HepG2 (cell line): ENCODE measurements at regions not wholly inside any gene's neighbourhood (a gene's known extent, or its start where the extent isn't known, plus 50 kb on each side); places are given as distances from the start of the nearest gene placed in this dataset.

Source experiments
- ATAC-seq: fragments of 200-7000 bp; cut with Tn5 transposase; 3 replicates; pipeline ENCODE4 v1.9.1; 2020; ENCODE audit warnings: mild to moderate bottlenecking, moderate library complexity
- BruUV-seq: library from RNA; stranded (reverse); fragments of 400-500 nt; replicated peaks from 2 replicates; lab custom pipeline; 2021; lab: Mats Ljungman, UMichigan
- CTCF ChIA-PET: fragments of 300-600 bp; formaldehyde crosslinking; extraction: SDS; loops from one replicate; lab custom pipeline; 2021; ENCODE audit warnings: low total read pairs, inconsistent platforms, low intra/inter-chr PET ratio; lab: Yijun Ruan, JAX
- POLR2A ChIA-PET: fragments of 350-600 bp; sonication (Branson Sonifier 250); formaldehyde crosslinking; loops from one replicate; lab custom pipeline; 2020; ENCODE audit warnings: antibody characterized with exemption, inconsistent platforms; lab: Yijun Ruan, JAX
- DNase-seq: peaks from one replicate; pipeline ENCODE4 v3.0.0-alpha.2; 2015; ENCODE audit warnings: low spot score
- FAIRE-seq: peaks from 3 replicates; lab custom pipeline; 2011; peaks lifted over from hg19 to GRCh38; lab: Jason Lieb, UNC
- H2AFZ ChIP-seq: one replicate; pipeline ENCODE4 v1.6.1; 2011; ENCODE audit warnings: low read length, inconsistent platforms
- H3K27ac ChIP-seq: fragments of 300-600 bp; 3 replicates; pipeline ENCODE4 v1.8.0; 2011; ENCODE audit warnings: mixed run types, mild to moderate bottlenecking, mixed read lengths, low read length, inconsistent platforms; ENCODE audit not compliant: insufficient read depth; ENCODE audit errors: extremely low read length
- H3K27me3 ChIP-seq, 2 experiments: fragments of 200-600 bp in 1 of 2; 2 replicates in 1 of 2; 3 replicates in 1 of 2; pipeline versions ENCODE4 v1.6.0 to v1.8.0; 2011; ENCODE audit warnings: low read length in 2 of 2, mild to moderate bottlenecking in 2 of 2, moderate library complexity in 2 of 2, inconsistent platforms in 1 of 2; ENCODE audit not compliant: insufficient read depth in 2 of 2, control insufficient read depth in 1 of 2
- H3K36me3 ChIP-seq, 2 experiments: fragments of 200-600 bp in 1 of 2; replicated peaks in 1 of 2; 2 replicates in 1 of 2; 3 replicates in 1 of 2; pipeline versions ENCODE4 v1.5.1 to v1.8.0; 2011; ENCODE audit warnings: low read length in 2 of 2, inconsistent platforms in 1 of 2; ENCODE audit not compliant: insufficient read depth in 2 of 2, control insufficient read depth in 1 of 2
- H3K4me1 ChIP-seq: 2 replicates; pipeline ENCODE4 v1.5.1; 2012; ENCODE audit warnings: low read length, inconsistent platforms; ENCODE audit not compliant: insufficient read depth
- H3K4me2 ChIP-seq: 2 replicates; pipeline ENCODE4 v1.6.0; 2011; ENCODE audit warnings: low read depth, low read length, inconsistent platforms
- H3K4me3 ChIP-seq, 3 experiments: fragments of 200-600 bp in 1 of 3; sonication (generic), shearing (Covaris generic) in 1 of 3; replicated peaks in 1 of 3; 2 replicates each; pipeline ENCODE4 v1.5.1; 2011 to 2016; ENCODE audit warnings: low read length in 3 of 3, inconsistent platforms in 2 of 3, low read depth in 2 of 3, mild to moderate bottlenecking in 2 of 3, control low read depth in 1 of 3, mixed read lengths in 1 of 3; ENCODE audit not compliant: insufficient read depth in 1 of 3
- H3K79me2 ChIP-seq: one replicate; pipeline ENCODE4 v1.6.1; 2011; ENCODE audit warnings: low read length, inconsistent platforms; ENCODE audit not compliant: insufficient read depth
- H3K9ac ChIP-seq: 2 replicates; pipeline ENCODE4 v1.6.0; 2011; ENCODE audit warnings: mild to moderate bottlenecking, low read depth, low read length, inconsistent platforms; ENCODE audit not compliant: insufficient read depth
- H3K9me3 ChIP-seq: 2 replicates; pipeline ENCODE4 v1.5.1; 2012; ENCODE audit warnings: mild to moderate bottlenecking, low read length
- H4K20me1 ChIP-seq: 2 replicates; pipeline ENCODE4 v1.6.0; 2011; ENCODE audit warnings: inconsistent platforms, mild to moderate bottlenecking, low read length, moderate library complexity; ENCODE audit not compliant: insufficient read depth
- AKAP8 ChIP-seq: sonication (generic); formaldehyde crosslinking; IDR thresholded peaks from 2 replicates; pipeline ENCODE4 v1.5.1; 2020; ENCODE audit warnings: mild to moderate bottlenecking, missing genetic modification reagents
- HMG20B ChIP-seq: conservative IDR thresholded peaks from 2 replicates; pipeline ENCODE4 v1.6.1; 2016; ENCODE audit warnings: missing genetic modification reagents, missing compliant biosample characterization
- ISX ChIP-seq: sonication (generic); formaldehyde crosslinking; conservative IDR thresholded peaks from 2 replicates; pipeline ENCODE4 v1.5.0; 2020; ENCODE audit warnings: missing genetic modification reagents
- NFE2 ChIP-seq: sonication (generic); formaldehyde crosslinking; IDR thresholded peaks from 2 replicates; pipeline ENCODE4 v1.4.0; 2020; ENCODE audit warnings: missing genetic modification reagents
- NFE2L2 ChIP-seq: fragments of 150-350 bp; IDR thresholded peaks from 2 replicates; pipeline ENCODE4 v1.6.1; 2014; ENCODE audit warnings: low read length
- SP4 ChIP-seq: sonication (generic); formaldehyde crosslinking; IDR thresholded peaks from 2 replicates; pipeline ENCODE4 v1.8.1; 2023; ENCODE audit warnings: mild to moderate bottlenecking, missing genetic modification reagents
- TBX3 ChIP-seq: fragments of 450-650 bp; IDR thresholded peaks from 2 replicates; pipeline ENCODE4 v1.6.1; 2017; ENCODE audit warnings: antibody characterized with exemption, mild to moderate bottlenecking, inconsistent platforms, borderline replicate concordance
- ZNF253 ChIP-seq: sonication (generic); formaldehyde crosslinking; IDR thresholded peaks from 2 replicates; pipeline ENCODE4 v1.8.0; 2022; ENCODE audit warnings: mild to moderate bottlenecking, missing genetic modification reagents, borderline replicate concordance
- ZNF326 ChIP-seq: sonication (generic); formaldehyde crosslinking; IDR thresholded peaks from 2 replicates; pipeline ENCODE4 v1.4.0; 2020; ENCODE audit warnings: missing genetic modification reagents, borderline replicate concordance
- ZNF441 ChIP-seq: sonication (generic); formaldehyde crosslinking; IDR thresholded peaks from 2 replicates; pipeline ENCODE4 v1.7.0; 2021; ENCODE audit warnings: missing genetic modification reagents, borderline replicate concordance
- WGBS: methylation state at CpG from one replicate; pipeline ENCODE4 v1.1.6; 2017; ENCODE audit warnings: low lambda C conversion rate; 5-methylcytosine and 5-hydroxymethylcytosine counted together
- in situ Hi-C: cut with HindIII; loops from 2 replicates; pipeline ENCODE4 v1.10.0; 2017; ENCODE audit warnings: low pct_unique_long_range_greater_than_20kb; ENCODE audit not compliant: extremely low pct_ligation_motif_present
- intact Hi-C: fragments of 100-400 bp; cut with micrococcal nuclease; formaldehyde crosslinking; loops from one replicate; pipeline ENCODE4 v1.10.0; 2022; ENCODE audit not compliant: unreplicated experiment

DNA sequence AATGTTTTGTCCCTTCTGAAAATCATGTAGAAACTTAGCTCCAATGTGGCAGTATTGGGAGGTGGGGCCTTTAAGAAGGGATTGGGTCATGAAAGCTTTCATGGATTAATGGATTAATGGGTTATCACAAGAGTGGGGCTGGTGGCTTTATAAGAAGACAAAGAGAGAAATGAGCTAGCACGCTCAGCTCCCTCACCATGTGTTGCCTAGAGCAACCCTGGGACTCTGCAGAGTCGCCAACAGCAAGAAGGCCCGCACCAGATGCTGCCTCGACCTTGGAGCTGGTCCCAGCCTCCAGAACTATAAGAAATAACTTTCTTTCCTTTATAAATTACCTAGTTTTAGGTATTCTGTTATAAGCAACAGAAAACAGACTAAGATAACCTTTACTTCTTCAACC lies 74.9 kb upstream of the HECW1 start:
- WGBS = 0% methylated on average over 4 of the region's 4 CpGs
- no peak for ATAC-seq

DNA sequence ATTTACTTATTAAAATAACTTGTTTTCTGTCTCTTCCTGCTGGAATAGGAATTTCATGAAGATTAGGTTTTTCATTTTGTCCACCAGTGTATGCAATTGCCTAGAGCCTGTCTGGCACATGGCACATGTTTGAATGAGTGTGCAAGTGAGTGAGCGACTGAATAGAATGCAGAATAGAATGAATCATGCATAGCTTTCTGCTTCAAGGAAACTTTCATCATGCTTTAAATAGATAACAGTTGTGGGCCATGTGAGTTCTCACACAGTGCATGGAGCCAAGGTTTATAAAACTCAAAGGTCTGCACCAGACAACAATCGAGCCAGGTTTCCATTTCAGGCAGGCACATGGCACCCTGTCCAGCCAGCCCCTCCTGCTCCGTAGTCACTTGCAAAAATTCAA lies 74.2 kb upstream of the HECW1 start:
- intact Hi-C loops (no loop called here), in situ Hi-C loops (no loop called here)
- FAIRE-seq (no peak), ATAC-seq (no peak), DNase-seq (no peak)
- POLR2A ChIA-PET = no interaction called here
- Histone ChIP-seq H2AFZ (no peak overlapping the region), H3K79me2 (no peaks in the 10 kb centered on the region), H3K4me3 (no peak overlapping the region), H3K4me2 (no peak overlapping the region), H3K27ac (no peak overlapping the region), H3K9me3 (no peaks in the 10 kb centered on the region), H3K36me3 (no peaks in the 10 kb centered on the region), H4K20me1 (no peaks in the 10 kb centered on the region), H3K9ac (no peak overlapping the region), H3K27me3 (0 out of 5 replicates have a peak, but pooled peaks cover 0 to 1% of the 10 kb centered on the region in 2 experiments), H3K4me1 (no peaks in the 10 kb centered on the region)
- no peak for TF ChIP-seq TBX3
- no peak for TF ChIP-seq AKAP8
- no peak for TF ChIP-seq ZNF441 (CRISPR knock-in tag)
- TF ChIP-seq ZNF253 (CRISPR knock-in tag) = no peak
- TF ChIP-seq NFE2L2 = no peak
- no peak for TF ChIP-seq NFE2 (CRISPR knock-in tag)
- no peak for TF ChIP-seq ZNF326
- no peak for TF ChIP-seq ISX (CRISPR knock-in tag)
- CTCF ChIA-PET = no interaction called here
- BruUV-seq = no TSS peak
- WGBS = 9% methylated on average over 3 of the region's 3 CpGs

More for the DNA sequence above, 74.9 kb upstream of the HECW1 start:
- in situ Hi-C loops = no loop called here
- TF ChIP-seq HMG20B (CRISPR knock-in tag) (no peak), SP4 (CRISPR knock-in tag) (no peak)
- Histone ChIP-seq H3K9ac (no peak overlapping the region), H2AFZ (no peak overlapping the region), H3K36me3 (no peaks in the 10 kb centered on the region), H4K20me1 (no peaks in the 10 kb centered on the region), H3K4me3 (no peak overlapping the region), H3K9me3 (no peaks in the 10 kb centered on the region), H3K79me2 (no peaks in the 10 kb centered on the region), H3K27ac (no peak overlapping the region), H3K4me1 (no peaks in the 10 kb centered on the region), H3K27me3 (0 out of 5 replicates have a peak, but pooled peaks cover 0 to under 1% of the 10 kb centered on the region in 2 experiments), H3K4me2 (no peak overlapping the region)
- ChIA-PET POLR2A (no interaction called here), CTCF (no interaction called here)
- no TSS peak for BruUV-seq
- intact Hi-C loops = no loop called here
- DNase-seq (no peak), FAIRE-seq (no peak)
